GM06990 (cell line): ENCODE measurements at regions not wholly inside any gene's neighbourhood (a gene's known extent, or its start where the extent isn't known, plus 50 kb on each side); places are given as distances from the start of the nearest gene placed in this dataset.

Experiments used
- DNase-seq: peaks from one replicate; pipeline ENCODE4 v3.0.0-alpha.2; 2011; ENCODE audit not compliant: insufficient read length; ENCODE audit errors: extremely low read depth
- H3K27me3 ChIP-seq: replicated peaks from 2 replicates; pipeline ENCODE4 v1.6.0; 2011; ENCODE audit warnings: low read length; ENCODE audit not compliant: control insufficient read depth, insufficient read depth
- H3K36me3 ChIP-seq: 2 replicates; pipeline ENCODE4 v1.5.1; 2011; ENCODE audit warnings: low read length; ENCODE audit not compliant: control insufficient read depth, insufficient read depth
- H3K4me3 ChIP-seq: replicated peaks from 2 replicates; pipeline ENCODE4 v1.5.1; 2011; ENCODE audit warnings: low read depth, mild to moderate bottlenecking, control low read depth, low read length
- CTCF ChIP-seq: IDR thresholded peaks from 2 replicates; pipeline ENCODE4 v1.5.1; 2011; ENCODE audit warnings: low read length, control low read depth, mild to moderate bottlenecking, inconsistent platforms; ENCODE audit not compliant: insufficient read depth, poor library complexity, severe bottlenecking

GRCh38 chr2:216300906-216301305 lies 71.4 kb downstream of the MARCHF4 start:
- Histone ChIP-seq H3K27me3 (0 out of 2 replicates have a peak, but pooled peaks cover 2% of the 10 kb centered on the region), H3K4me3 (no peak overlapping the region), H3K36me3 (no peaks in the 10 kb centered on the region)
- TF ChIP-seq CTCF = no peak
- no peak for DNase-seq

GRCh38 chr2:216299588-216299987 lies 72.7 kb downstream of the MARCHF4 start:
- no peak overlapping the region for H3K4me3 ChIP-seq
- TF ChIP-seq CTCF = no peak
- no peak for DNase-seq
- no peaks in the 10 kb centered on the region for H3K36me3 ChIP-seq
- H3K27me3 ChIP-seq = 0 out of 2 replicates have a peak, but pooled peaks cover 2% of the 10 kb centered on the region

- H3K36me3 ChIP-seq = no peaks in the 10 kb centered on the region
- no peak overlapping the region for H3K4me3 ChIP-seq
- no peak for TF ChIP-seq CTCF
- H3K27me3 ChIP-seq = 0 out of 2 replicates have a peak, but pooled peaks cover 2% of the 10 kb centered on the region
- no peak for DNase-seq
These were observed 73.4 kb downstream of the MARCHF4 start for GRCh38 chr2:216298719-216299495.

GRCh38 chr2:216296856-216297255 lies 75.4 kb downstream of the MARCHF4 start:
- Histone ChIP-seq H3K36me3 (no peaks in the 10 kb centered on the region), H3K27me3 (0 out of 2 replicates have a peak, but pooled peaks cover 2% of the 10 kb centered on the region), H3K4me3 (no peak overlapping the region)
- no peak for DNase-seq
- TF ChIP-seq CTCF = no peak

- H3K27me3 ChIP-seq = peaks cover 1% of the 10 kb centered on the region
- H3K4me3 ChIP-seq = no peak overlapping the region
- TF ChIP-seq CTCF = no peak
- no peak for DNase-seq
- H3K36me3 ChIP-seq = no peaks in the 10 kb centered on the region
These were observed 78.0 kb downstream of the MARCHF4 start for GRCh38 chr2:216294305-216294704.
